ENCODE measurements at regions not wholly inside any gene's neighbourhood (a gene's known extent, or its start where the extent isn't known, plus 50 kb on each side); places are given as distances from the start of the nearest gene placed in this dataset.

DNA sequence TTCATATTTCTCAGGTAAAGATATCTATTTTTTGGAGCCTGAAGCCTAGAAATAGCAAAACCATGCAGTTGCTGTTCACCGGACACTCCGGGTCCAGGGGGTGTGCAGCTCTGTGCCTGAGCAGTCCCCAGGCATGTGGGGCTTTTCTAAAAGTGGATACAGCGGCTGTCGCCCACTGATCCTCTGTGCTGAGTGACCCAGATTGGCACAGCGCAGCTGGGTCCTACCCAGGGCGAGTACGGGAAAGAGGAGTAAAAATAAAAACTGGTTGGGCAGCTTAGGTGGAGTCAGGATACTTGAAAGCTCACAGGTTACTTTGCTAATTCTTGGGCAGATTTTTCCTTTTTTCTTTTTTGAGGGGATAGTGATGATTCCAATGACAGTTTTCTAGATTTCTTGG lies 118.8 kb downstream of the UCHL1 start:
- no peak for FAIRE-seq
- TF ChIP-seq, protein P1, sequence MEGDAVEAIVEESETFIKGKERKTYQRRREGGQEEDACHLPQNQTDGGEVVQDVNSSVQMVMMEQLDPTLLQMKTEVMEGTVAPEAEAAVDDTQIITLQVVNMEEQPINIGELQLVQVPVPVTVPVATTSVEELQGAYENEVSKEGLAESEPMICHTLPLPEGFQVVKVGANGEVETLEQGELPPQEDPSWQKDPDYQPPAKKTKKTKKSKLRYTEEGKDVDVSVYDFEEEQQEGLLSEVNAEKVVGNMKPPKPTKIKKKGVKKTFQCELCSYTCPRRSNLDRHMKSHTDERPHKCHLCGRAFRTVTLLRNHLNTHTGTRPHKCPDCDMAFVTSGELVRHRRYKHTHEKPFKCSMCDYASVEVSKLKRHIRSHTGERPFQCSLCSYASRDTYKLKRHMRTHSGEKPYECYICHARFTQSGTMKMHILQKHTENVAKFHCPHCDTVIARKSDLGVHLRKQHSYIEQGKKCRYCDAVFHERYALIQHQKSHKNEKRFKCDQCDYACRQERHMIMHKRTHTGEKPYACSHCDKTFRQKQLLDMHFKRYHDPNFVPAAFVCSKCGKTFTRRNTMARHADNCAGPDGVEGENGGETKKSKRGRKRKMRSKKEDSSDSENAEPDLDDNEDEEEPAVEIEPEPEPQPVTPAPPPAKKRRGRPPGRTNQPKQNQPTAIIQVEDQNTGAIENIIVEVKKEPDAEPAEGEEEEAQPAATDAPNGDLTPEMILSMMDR (IDR thresholded peaks at IDR 0.05; ENCODE audit: insufficient read depth, missing control alignments), result no peak
- no peak for DNase-seq (ENCODE audit: insufficient read length, low spot score)

DNA sequence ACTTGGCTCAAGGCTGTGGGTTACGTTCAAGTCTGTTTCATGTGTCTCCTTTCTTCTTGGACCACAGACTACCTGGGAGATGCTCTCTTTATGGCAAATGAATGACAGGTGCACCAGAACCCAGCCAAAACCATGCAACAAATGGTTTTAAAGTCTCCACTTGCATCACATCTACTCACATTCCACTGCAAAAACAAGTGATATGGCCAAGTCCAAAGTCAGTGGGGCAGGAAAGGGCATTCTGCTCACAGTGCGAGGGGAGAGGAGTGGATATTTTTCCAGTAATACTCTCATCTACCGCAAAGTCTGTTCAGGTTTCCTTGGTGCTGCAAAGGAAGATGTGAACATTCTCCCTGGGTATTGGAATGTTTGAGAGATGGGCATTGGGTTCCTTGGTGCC lies 120.5 kb downstream of the UCHL1 start:
- no peak for DNase-seq (ENCODE audit: insufficient read length, low spot score)
- TF ChIP-seq, protein P1 (IDR thresholded peaks at IDR 0.05; ENCODE audit: insufficient read depth, missing control alignments), result no peak
- FAIRE-seq, result no peak

DNA sequence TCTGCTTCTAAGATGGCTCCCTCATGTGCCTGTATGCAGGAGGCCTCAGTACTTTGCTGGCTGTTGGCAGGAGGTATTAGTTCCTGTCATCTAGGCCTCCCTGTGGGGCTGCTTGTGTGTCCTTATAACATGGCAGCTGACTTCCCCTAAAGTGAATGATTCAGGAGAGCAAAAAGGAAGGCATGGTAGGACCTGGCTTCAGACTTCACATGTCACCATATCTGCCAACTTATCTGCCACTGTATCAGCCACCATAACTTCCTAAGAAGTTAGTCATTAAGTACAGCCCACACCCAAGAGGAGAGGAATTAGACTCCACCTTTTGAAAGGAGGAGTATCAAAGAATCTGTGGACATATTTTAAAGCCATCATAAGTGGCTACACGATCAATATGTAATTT lies 122.5 kb downstream of the UCHL1 start:
- TF ChIP-seq, protein P1 (IDR thresholded peaks at IDR 0.05; ENCODE audit: insufficient read depth, missing control alignments), result no peak
- FAIRE-seq, result no peak
- DNase-seq (ENCODE audit: insufficient read length, low spot score), result no peak

DNA sequence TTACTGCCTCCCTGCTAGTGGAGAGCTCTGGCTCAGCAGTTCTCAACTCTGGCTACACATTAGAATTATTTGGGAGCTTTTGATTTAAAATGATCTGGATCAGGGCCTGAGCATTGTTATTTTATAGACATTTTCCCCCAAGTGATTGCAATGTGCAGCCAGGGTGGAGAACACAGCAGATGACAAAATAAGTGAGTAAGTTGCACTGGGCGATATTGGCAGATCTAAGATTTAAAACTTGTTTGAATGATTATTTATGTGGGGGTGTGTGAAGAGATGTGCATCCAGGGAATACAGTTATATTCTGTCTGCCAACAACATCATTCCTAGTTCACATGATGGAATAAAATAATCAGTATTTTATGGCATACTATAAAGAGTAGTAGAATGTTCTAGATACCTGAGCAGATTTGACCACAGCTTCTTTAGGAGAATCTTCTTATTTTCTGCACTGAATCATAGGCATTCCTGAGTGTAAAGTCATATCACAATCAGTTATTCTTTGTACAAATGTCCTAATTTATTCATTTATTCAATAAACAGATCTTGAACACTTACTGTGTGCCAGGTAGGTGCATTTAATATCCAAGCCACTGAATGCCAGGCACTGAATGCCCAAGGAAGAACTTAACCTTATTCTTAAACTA lies 123.9 kb downstream of the UCHL1 start:
- TF ChIP-seq, protein P1 (IDR thresholded peaks at IDR 0.05; ENCODE audit: insufficient read depth, missing control alignments), result no peak
- FAIRE-seq, result no peak

DNA sequence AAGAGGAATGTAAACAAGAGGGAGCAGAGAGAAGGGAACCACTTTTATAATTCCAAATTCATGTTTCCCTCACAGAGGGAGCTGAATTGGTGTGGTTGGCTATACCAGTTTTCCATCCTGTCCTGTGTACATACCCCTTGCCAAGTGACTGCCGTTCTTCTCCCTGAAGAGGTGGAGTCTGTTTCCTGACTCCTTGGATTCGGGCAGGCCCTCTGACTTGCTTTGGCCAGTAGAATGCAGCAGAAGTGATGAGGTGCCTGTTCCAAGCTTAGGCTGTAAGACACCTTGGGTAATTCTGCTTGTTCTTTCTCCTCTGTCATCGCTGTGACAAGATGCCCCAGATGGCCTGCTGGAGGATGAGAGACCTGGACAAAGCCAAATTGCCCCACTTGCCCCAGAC lies 124.7 kb downstream of the UCHL1 start:
- DNase-seq (ENCODE audit: insufficient read length, low spot score) (no peak), FAIRE-seq (no peak)
- TF ChIP-seq, protein P1 (IDR thresholded peaks at IDR 0.05; ENCODE audit: insufficient read depth, missing control alignments), result no peak

More for the DNA sequence above, 123.9 kb downstream of the UCHL1 start:
- DNase-seq (ENCODE audit: insufficient read length, low spot score), result no peak

DNA sequence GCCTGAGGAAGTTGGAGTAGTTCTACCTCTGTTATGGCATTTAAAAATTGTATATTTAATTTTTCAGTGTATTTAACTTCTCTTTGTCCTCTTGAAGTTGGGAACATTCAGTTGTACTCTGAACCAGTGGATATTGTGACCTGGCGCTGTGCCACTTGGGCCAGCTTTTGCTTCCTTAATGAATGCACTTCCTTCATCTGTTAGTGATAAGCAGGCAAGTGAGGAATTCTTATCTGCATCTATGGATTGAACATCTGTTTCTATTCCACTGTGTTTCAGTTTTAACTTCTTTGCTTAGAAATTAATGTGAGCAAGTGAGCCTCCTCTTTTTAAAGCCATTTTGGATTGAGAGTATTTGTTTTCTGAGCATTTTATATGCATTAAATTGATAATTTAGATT lies 128.3 kb downstream of the UCHL1 start:
- FAIRE-seq (no peak), DNase-seq (ENCODE audit: insufficient read length, low spot score) (no peak)
- TF ChIP-seq, protein P1 (IDR thresholded peaks at IDR 0.05; ENCODE audit: insufficient read depth, missing control alignments), result no peak

DNA sequence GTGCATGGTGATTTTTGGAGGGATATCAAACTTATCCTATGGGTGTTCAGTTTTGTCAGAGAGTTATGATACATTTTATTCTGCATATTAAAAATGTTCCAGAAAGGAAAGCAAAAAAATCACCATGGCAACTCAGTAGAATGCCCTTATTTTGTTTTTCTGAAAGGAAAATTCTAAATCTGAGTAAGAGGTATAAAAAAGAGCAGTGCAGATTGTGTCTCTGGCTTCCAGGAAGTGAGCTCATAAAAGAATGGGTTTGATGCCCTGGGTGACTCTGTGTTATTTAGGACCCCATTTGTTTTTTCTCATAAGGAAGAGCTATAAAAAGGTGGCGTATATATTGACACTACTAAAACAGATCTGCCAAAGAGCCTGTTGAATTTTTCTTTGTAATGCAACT lies 128.8 kb downstream of the UCHL1 start:
- DNase-seq (ENCODE audit: insufficient read length, low spot score) (no peak), FAIRE-seq (no peak)
- TF ChIP-seq, protein P1 (IDR thresholded peaks at IDR 0.05; ENCODE audit: insufficient read depth, missing control alignments), result no peak

Data from D721Med (cell line).